ENCODE measurements at regions not wholly inside any gene's neighbourhood (a gene's known extent, or its start where the extent isn't known, plus 50 kb on each side); places are given as distances from the start of the nearest gene placed in this dataset.

DNA sequence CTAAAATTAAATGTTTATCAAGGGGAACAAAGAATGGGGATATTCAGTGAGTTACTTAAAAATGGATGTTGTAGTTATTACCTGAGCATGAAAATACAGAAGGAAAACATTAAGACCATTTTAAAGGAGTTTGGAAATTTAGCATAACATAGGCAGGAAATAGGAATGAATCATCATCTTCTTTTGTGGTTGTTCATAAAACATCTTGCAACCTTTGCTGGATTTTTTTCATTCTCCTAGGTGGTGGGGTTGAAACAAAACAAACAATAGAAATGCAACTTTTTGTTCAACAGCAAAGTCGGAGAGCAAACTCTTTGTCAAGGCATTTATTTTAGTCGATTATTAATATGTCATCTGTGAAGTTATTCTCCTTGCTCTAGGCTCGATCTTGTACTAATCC is 275.1 kb downstream of the IPO8 start:
- Histone ChIP-seq H3K4me1 (ENCODE audit: control insufficient read depth in 1 of 2, insufficient read depth in 2 of 2, low read length in 2 of 2) (no peaks in the 10 kb centered on the region), H2AFZ (ENCODE audit: insufficient read depth, low read depth, low read length, poor library complexity, severe bottlenecking) (no peak overlapping the region), H3K4me3 (replicated peaks in 1 of 3; ENCODE audit: low read depth in 2 of 3, low read length in 3 of 3) (no peak overlapping the region), H3K4me2 (replicated peaks; ENCODE audit: extremely low read depth, low read length, poor library complexity, severe bottlenecking) (no peak overlapping the region), H3K79me2 (ENCODE audit: insufficient read depth, low read length) (no peaks in the 10 kb centered on the region), H3K9ac (ENCODE audit: insufficient read depth, low read length, poor library complexity, severe bottlenecking) (no peak overlapping the region), H3K27ac (ENCODE audit: low read depth in 1 of 2, low read length in 2 of 2) (no peak overlapping the region), H3K9me3 (replicated peaks in 1 of 2; ENCODE audit: control insufficient read depth in 1 of 2, insufficient read depth in 1 of 2, low read length in 2 of 2) (peaks cover 17 to 23% of the 10 kb centered on the region in 2 donors), H3K27me3 (ENCODE audit: control insufficient read depth in 2 of 2, insufficient read depth in 2 of 2, low read length in 2 of 2) (no peaks in the 10 kb centered on the region), H4K20me1 (ENCODE audit: insufficient read depth, low read length) (no peaks in the 10 kb centered on the region), H3K36me3 (replicated peaks in 1 of 2; ENCODE audit: control insufficient read depth in 1 of 2, insufficient read depth in 2 of 2, low read length in 2 of 2) (no peaks in the 10 kb centered on the region)
- H3K27ac Mint-ChIP-seq: no peak overlapping the region
- peaks cover 0 to 2% (median 0%) of the 10 kb centered on the region in 3 donors for H3K27me3 Mint-ChIP-seq (ENCODE audit: low read depth in 3 of 3)
- DNase-seq: no peak
- no peak overlapping the region for H3K4me3 Mint-ChIP-seq
- H3K9me3 Mint-ChIP-seq: peaks cover 5 to 20% (median 11%) of the 10 kb centered on the region in 7 donors
- no peaks in the 10 kb centered on the region for H3K4me1 Mint-ChIP-seq
- intact Hi-C loops (cut with micrococcal nuclease): no loop called here
- no CpG with 5 or more reads among the region's 3 CpGs for WGBS (ENCODE audit: insufficient coverage)
- no peak for TF ChIP-seq CTCF (IDR thresholded peaks at IDR 0.05)
- no peaks in the 10 kb centered on the region for H3K36me3 Mint-ChIP-seq

DNA sequence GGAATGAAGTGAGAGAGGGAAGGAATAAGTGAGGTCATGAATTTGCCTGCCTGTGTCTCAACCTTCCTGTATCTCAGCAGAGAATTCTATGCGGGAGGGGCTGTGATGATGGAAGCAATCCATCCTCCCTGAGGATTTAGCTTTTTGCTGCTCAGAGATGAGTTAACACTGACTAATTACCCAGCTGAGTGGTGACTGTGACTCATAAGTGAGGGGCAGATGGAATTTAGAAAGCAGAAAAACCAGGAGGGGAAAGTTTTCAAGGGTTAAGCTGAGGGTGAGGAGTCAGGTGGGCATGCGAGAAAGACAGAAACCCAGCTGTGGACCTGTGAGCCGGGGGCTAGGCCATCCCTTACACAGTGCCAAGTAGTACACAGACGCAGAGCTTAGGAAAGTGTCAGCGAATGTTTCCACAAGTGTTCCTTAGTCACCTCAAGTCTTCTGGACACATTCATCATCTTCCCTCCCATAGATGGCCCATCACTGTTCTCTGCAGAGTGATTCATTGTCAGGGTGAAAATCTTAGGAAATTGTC is 277.9 kb downstream of the IPO8 start:
- H3K9ac ChIP-seq (ENCODE audit: insufficient read depth, low read length, poor library complexity, severe bottlenecking): no peak overlapping the region
- no peak overlapping the region for H3K27ac ChIP-seq (ENCODE audit: low read depth in 1 of 2, low read length in 2 of 2)
- no peaks in the 10 kb centered on the region for H4K20me1 ChIP-seq (ENCODE audit: insufficient read depth, low read length)
- TF ChIP-seq CTCF (IDR thresholded peaks at IDR 0.05): no peak
- Mint-ChIP-seq H3K36me3 (no peaks in the 10 kb centered on the region), H3K4me3 (no peak overlapping the region), H3K27me3 (ENCODE audit: low read depth in 3 of 3) (peaks cover 0 to under 1% (median 0%) of the 10 kb centered on the region in 3 donors), H3K9me3 (peaks cover 3 to 11% (median 5%) of the 10 kb centered on the region in 7 donors), H3K27ac (no peak overlapping the region), H3K4me1 (no peaks in the 10 kb centered on the region)
- intact Hi-C loops (cut with micrococcal nuclease): no loop called here
- H3K27me3 ChIP-seq (ENCODE audit: control insufficient read depth in 2 of 2, insufficient read depth in 2 of 2, low read length in 2 of 2): no peaks in the 10 kb centered on the region
- no peaks in the 10 kb centered on the region for H3K79me2 ChIP-seq (ENCODE audit: insufficient read depth, low read length)
- DNase-seq: no peak
- 95% methylated on average over 3 of the region's 5 CpGs for WGBS (ENCODE audit: insufficient coverage)
- H3K4me3 ChIP-seq (replicated peaks in 1 of 3; ENCODE audit: low read depth in 2 of 3, low read length in 3 of 3): no peak overlapping the region
- no peak overlapping the region for H2AFZ ChIP-seq (ENCODE audit: insufficient read depth, low read depth, low read length, poor library complexity, severe bottlenecking)
- H3K36me3 ChIP-seq (replicated peaks in 1 of 2; ENCODE audit: control insufficient read depth in 1 of 2, insufficient read depth in 2 of 2, low read length in 2 of 2): no peaks in the 10 kb centered on the region
- H3K9me3 ChIP-seq (replicated peaks in 1 of 2; ENCODE audit: control insufficient read depth in 1 of 2, insufficient read depth in 1 of 2, low read length in 2 of 2): peaks cover 10 to 12% of the 10 kb centered on the region in 2 donors
- H3K4me2 ChIP-seq (replicated peaks; ENCODE audit: extremely low read depth, low read length, poor library complexity, severe bottlenecking): no peak overlapping the region
- no peaks in the 10 kb centered on the region for H3K4me1 ChIP-seq (ENCODE audit: control insufficient read depth in 1 of 2, insufficient read depth in 2 of 2, low read length in 2 of 2)
